ENCODE measurements at regions not wholly inside any gene's neighbourhood (a gene's known extent, or its start where the extent isn't known, plus 50 kb on each side); places are given as distances from the start of the nearest gene placed in this dataset.
"Not testable (repeated sequence)": the region's sequence is repeated elsewhere in the genome, so short reads cannot be mapped to it uniquely, and the experiment has no call there.

DNA sequence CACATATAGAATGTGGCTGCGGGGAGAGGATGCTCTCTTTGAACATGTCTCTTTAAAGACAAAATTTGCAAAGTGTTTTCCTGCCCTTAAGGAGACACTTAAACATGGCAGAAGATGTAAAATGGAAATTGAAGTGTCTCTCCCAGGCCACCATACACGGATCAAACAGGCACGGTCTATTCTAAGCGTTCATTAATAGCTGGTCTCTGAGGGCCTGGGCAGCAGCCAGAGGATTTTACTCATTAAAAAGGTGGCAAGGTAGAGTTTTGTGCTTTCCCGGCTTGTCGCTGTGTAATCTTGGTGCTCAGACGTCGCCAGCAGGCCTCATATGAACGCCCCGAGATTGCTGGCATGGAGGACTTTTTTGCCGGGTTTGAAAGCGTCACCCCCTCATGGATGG, 205.5 kb downstream of the EMX2 start:
- DNase-seq (ENCODE audit: low spot score): no peak

DNA sequence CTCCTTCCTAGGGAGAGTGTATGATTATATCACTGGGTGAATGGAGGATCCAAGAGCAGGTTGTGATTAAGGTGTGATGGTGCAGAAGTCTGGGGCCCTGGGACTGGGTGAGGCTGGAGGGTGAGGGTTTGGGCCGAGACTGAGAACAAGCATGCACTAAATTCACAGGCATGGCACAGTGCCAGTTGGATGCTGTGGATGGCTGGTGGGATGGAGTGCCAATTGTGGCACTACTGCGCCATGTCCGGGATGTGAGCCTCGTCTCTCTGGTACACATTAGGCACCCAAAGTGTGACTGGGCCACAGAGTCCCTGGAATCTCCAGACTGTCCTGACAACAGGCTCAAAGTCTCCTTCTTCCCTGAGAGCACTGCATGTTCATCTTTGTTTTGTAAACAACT, 208.1 kb downstream of the EMX2 start:
- DNase-seq (ENCODE audit: low spot score): no peak

- DNase-seq (ENCODE audit: low spot score): no peak
These were observed 208.7 kb downstream of the EMX2 start for GRCh38 chr10:117751259-117751658.

GRCh38 chr10:117752103-117752502, 209.6 kb downstream of the EMX2 start:
- no peak for DNase-seq (ENCODE audit: low spot score)

DNA sequence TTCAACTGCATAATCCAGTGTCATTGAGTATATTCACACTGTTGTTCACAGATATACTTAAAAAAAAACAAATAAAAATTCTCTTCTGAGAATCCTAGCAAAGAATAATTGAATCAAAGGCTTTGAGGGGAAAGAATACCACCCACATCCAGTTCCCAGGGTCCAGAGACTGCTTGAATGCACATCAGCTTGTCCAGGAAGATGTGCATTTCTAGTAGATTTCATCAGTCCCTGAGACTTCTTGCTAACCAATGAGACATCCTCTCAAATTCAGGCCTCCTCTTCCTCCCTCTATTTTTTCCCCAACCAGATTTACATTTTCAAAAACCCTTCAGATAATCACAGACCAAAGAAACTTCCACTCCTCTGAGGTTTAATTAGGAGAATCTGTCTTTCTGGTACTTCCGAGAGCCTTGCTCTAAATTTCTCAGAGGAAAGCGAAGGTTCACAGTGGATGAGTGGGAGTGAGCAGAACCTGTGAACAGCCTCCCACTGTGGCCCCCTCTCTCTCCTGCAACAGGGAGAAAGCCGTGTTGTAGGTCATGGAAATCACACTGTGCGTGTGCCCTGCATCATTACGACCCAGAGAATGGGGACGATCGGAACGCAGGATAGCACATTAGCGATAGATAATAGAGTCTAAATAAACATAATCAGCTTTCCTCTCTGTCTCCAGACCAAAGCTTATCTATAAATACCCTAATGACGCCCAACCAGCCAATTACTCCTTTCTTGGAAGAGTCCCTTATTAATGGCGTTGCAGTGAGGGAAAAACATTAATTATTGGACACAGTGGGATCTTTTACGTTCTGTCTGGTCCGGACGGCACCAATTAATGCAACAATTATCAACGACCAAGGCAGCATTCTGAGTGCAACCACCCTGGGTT, 212.5 kb downstream of the EMX2 start:
- DNase-seq (ENCODE audit: low spot score): no peak

GRCh38 chr10:117755659-117756014, 213.1 kb downstream of the EMX2 start:
- DNase-seq (ENCODE audit: low spot score): no peak

DNA sequence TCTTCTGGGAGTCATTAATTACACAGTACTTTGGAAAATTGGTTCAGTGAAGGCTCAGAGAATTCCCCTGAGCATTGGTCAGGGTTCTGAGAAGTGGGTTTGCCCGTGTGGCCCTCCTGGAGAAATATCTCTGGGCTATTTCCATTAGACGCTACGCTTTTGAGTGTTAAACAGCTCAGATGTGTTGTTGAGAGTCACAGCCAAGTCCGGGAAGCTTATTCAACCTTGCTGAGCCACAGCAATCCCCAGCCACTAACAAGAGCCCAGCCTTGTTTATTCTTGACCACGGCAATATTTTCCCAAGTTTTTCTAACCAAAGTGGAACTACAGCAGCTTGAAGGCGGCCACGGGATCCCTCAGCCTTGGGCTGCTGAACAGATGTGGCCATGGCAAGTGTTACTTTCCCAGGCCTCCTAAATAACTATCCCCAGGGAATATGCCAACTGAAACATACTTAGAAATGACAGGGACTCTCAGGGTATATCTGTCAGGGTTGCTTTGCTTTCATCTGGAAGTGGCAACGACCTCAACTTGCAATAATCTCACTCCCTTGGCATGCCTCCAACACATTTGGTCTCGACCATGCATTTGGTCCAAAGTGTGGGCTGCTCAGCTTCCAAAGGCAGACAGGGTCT, 214.7 kb downstream of the EMX2 start:
- no peak for DNase-seq (ENCODE audit: low spot score)

- DNase-seq (ENCODE audit: low spot score): no peak
These were observed 216.7 kb downstream of the EMX2 start for GRCh38 chr10:117759266-117759665.

DNA sequence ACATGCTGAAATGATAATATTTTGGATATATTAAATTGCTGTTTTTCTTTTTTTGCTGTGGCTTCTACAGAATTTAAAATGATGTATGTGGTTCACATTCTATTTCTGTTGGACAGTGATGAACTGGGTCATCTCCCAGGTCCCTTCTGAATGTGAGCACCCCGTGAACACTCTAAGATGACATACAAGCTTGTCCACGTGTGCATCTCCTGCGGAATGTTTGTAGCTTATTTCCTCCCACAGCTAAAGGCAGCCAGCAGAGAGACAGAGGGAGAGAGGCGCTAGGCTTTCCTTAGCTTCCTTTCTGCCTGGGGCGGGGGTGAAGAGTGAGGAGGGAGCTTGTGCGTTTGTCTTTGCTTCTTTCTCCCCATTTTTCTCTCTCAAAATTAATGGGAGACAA, 219.1 kb downstream of the EMX2 start:
- DNase-seq (ENCODE audit: low spot score): no peak

DNA sequence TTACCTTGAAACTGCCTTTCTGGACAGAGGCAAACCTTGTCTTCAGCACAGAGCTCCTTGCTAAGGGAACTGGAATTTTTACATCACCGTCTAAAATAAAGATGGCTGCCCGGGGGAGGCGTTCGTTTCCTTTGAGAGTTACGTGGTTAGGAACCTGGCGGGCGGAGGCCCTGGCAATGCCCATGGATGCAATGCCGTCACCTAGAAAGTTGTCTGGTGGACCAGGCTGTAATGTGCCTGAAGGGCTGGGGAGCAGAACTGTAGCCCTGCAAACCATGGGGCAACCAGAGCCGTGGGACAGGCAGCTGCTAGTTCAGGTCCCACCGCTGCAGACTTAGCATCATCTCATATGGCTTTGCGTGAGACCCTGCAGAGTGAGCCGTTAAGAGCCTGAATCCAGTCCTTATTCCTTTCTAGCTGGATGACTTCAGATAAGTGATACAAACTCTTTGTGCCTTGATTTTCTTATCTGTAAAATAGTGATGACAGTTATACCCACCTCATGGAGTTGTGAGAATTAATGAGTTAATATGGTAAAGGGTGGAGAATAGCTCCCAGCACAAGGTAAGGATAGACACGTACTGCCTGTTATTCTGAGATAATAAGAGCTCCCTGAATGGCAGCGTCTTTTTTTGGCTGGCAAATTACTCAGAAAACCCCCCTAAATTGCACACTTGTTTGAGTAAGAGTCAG, 219.7 kb downstream of the EMX2 start:
- no peak for DNase-seq (ENCODE audit: low spot score)

DNA sequence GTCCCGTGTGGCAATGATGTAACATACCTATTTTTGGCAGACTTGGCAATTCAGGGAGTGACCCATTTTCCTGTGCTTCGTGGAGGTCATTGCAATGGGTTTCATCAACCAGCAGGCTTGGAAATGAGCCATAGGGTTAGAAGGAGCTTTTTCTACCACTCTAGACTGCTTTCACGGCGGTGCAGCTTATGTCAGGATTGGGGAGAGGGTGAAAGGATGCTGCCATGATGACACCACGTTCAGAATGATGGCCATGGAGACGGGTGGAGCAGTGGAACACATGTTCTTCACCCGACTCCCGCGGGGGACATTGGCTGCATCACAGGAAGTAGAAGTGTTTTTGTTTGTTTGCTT, 220.2 kb downstream of the EMX2 start:
- no peak for DNase-seq (ENCODE audit: low spot score)

DNA sequence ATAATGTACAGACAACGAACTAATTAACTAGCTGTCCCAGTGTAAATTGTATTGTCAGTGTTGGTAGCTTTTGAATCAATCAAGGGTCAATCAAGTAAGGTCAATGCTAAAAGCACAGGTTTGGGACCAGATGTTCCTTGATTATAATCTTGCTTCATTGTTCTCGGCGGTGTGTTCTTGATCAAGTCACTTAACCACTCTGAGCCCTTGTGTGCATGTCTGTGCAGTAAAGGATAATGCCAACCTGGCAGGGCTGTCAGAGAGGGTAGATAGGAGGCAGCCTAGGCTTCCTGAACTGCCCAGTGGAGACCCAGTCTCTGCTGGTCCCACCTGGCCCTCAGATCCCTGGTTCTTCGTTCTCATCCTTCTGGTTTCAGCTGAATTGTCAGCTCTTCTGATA, 221.0 kb downstream of the EMX2 start:
- DNase-seq (ENCODE audit: low spot score): no peak

DNA sequence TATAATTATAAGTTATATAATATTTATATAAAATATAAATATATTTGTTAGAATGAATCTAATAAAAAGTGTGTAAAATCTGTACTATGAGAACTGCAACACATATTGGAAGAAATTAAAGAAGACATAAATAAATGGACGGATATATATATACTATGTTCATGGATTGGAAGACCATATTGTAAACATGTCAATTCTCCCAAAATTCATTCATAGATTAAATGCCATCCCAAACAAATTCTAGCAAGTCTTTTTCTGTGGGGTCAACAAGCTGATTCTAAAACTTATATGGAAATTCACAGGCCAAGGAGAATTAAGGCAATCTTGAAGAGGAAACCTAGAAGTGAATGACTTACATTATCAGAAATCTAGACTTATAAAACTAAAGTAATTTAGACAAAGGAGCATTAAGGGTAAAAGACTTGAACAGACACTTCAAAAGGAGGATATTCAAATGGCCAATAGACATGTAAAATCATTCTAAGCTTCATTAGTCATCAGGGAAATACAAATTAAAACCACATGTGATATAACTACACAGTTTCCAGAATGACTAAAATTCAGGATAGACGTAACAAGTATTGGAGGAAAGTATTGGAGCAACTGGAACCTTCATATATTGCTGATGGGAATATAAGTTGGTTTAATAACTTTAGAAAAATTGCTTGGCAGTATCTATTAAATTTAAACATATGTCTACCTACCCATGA, 225.9 kb downstream of the EMX2 start:
- DNase-seq (ENCODE audit: low spot score): no peak

- DNase-seq (ENCODE audit: low spot score): no peak
These were observed 233.0 kb downstream of the EMX2 start for GRCh38 chr10:117775526-117775925.

- not testable (repeated sequence) for DNase-seq (ENCODE audit: low spot score)
These were observed 234.7 kb downstream of the EMX2 start for GRCh38 chr10:117777222-117777621.

DNA sequence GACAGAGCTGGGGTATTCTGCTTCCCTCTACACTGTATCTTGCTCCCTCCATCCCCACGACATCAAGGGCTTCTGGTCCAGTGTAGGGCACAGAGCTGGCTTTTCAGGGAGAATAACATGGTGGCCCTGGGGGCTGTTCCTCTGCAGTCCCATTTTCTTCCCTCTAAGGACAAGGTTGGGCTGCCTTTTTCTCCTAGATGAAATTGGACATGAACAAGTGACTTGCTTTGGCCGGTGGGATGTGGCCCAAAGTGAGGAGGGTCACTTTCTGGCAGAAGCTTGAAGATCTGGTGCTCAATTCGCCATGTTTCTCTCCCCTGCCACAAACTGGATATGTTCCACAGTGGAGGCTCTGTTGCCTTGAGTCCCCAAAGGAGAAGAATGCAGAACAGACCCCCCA, 235.7 kb downstream of the EMX2 start:
- DNase-seq (ENCODE audit: low spot score): no peak

- no peak for DNase-seq (ENCODE audit: low spot score)
These were observed 237.9 kb downstream of the EMX2 start for GRCh38 chr10:117780411-117780810.

DNA sequence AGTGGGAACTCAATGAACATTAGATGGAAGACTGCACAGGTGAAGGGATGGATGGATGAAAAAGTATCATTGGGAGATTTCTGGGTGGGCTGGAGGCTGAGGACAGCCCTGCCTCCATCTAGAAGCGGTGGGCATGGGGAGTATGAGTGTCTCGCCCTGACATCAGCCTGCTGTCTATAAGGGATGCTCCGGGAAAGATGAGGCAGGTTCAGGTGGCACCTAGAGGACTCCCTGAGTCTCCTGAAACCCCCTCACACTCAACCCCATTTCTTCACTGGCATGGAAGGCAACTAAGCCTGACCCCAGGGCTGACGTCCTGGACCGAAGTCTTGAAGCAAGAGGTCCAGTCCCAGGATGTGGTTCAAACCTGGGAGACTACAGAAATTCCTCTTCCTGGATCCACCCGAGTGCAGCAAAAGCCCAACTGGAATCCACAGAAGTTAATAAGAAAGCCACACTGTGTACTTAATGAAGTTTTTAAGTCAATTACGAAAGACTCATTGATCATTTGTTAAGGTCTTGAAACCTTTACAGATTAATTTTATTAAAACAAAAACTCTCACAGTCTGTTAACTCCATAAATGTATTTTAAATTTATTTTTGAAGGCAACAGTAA, 238.8 kb downstream of the EMX2 start:
- DNase-seq (ENCODE audit: low spot score): no peak

- DNase-seq (ENCODE audit: low spot score): no peak
These were observed 239.7 kb downstream of the EMX2 start for GRCh38 chr10:117782276-117782675.

DNA sequence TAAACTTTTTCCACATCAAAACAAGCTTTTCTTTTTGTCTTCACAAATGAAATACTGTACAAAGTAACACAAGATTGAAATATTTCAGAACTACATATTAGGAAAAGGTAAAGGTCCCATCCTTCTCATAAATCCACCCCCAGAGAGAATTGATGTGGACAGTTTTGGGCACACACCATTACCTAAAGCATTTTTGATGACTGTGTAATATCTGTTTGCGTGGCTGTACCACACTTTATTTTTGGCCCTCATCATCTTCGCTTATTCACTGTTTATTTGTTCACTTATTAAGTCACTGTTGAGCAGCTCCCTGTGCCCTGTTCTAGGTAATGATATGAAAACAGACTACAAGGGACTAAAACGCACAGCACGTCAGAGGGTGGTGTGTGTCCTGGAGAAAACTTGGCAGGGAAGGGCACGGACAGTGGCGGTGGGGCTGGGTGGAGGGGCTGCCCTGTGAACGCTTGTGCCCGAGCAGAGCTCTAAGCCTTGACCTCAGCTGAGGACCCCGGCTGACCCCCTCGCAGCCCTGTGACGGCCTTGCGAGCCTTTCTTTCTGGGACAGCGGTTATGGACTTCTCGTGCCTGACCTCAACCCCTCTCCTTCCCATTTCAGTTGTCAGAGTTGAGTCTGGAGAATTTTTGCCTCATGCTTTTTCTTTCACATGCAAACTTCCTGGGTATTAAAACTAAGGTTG, 241.3 kb downstream of the EMX2 start:
- DNase-seq (ENCODE audit: low spot score): no peak

GRCh38 chr10:117784776-117785175, 242.2 kb downstream of the EMX2 start:
- DNase-seq (ENCODE audit: low spot score): no peak

- DNase-seq (ENCODE audit: low spot score): no peak
These were observed 246.4 kb downstream of the EMX2 start for GRCh38 chr10:117788911-117789310.

Data from CD4-positive, alpha-beta T cell treated with Interleukin-6 at 100 ng/mL for 8 hours (primary cell).